GM18870 (cell line): ENCODE measurements at regions not wholly inside any gene's neighbourhood (a gene's known extent, or its start where the extent isn't known, plus 50 kb on each side); places are given as distances from the start of the nearest gene placed in this dataset.

Experiments
- ATAC-seq: cut with Tn5 transposase; IDR thresholded peaks from one replicate; pipeline ENCODE4 v1.9.1; 2021; ENCODE audit warnings: moderate library complexity; ENCODE audit not compliant: unreplicated experiment

DNA sequence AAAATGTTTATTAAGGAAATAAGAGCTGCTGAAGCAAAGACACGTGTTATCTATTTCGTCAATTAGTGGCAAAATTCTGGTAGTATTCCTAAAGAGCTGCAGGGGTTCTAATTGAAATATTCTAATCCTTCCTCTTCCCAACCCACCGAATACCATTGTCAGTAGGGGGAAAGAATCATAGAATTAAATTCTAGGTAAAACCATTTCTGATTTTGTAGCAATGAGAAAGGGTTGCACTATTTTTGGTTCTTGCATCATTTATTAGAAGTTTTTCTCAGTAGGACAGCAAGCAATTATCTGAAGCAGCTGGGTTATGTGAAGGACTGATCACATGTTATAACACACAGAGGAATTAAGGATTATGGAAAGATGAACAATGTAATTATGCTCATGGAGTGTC is 80.3 kb upstream of the SEMA6A start:
- no peak for ATAC-seq

DNA sequence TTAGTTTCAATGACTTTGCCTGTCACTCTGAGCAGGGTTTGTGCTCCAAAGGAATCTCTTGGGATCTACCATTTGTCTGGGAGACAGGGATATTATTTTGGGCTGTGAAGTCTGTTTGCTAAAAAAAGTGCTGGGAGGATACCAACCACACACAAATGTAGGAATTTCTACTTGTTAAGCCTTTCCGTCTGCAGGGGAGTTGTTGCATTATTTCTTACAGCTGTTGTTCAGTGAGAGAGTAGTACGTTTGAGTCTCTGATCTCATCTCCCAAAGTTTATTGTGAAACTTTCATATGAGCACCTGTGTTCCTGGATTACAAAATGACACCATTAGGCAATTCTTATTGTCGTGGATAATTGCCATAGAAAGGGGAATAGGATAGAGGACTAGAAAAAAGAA is 78.3 kb upstream of the SEMA6A start:
- no peak for ATAC-seq

DNA sequence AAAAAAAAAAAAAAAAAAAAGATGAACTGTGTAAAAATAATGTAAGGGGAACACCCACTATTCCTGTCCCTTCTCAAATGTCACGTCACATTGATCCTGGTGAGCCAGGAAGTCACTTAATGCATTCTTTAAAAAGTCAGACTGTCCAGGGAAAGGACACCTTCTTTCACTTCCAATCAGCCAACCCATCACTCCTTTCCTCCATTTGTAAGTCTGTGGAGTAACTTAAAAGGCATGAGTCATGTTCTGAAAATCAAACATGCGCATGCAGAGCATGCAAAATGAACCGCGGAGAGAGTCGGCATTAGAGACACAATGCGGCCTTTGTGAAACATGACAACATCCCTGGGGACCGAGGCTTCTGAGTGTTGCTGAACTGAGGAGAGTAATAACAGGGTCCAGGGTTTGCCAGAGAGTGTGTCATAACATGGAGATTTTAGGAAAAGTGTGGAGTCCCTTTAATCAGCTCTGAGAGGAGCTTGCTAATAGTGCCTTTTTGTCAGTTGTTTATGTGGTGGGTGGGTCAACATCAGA is 77.6 kb upstream of the SEMA6A start:
- peak; percentile 87 for ATAC-seq

DNA sequence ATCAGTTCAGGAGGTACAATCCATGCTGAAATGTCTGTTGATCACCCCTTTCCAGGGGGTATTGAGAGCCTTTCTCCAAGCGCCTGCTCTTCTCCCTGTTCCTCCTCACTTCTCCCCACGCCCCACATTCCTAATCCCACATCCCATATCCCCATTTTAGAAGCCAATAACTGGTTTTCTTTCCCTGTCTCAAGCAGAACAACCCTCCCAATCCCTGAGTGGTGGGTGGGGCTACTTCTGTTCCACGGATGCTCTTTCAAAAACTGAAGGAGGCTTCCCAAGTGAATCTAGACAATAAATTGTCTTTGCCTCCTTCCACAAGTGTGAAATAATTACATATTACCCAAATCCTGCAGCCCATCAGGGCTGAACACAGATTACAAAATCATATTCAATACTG is 77.0 kb upstream of the SEMA6A start:
- no peak for ATAC-seq

DNA sequence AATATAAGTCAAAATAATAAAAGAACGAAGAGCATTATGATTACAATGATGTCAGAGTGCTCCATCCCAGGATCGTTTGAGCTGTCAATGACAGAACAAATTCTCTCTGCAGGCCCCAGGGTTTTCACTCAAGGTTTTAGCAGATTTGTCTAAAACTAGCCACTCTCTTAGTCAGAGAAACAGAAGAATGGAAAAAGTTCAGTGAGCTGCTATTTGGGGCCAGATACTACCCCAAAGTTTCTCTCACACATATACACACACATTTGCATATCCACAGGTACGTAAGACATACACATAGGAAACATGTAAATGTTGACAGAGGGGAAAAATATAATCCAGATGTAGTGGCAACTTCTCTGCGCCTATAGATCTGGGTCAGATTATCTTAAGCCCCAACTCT is 76.3 kb upstream of the SEMA6A start:
- peak; percentile 41 for ATAC-seq

DNA sequence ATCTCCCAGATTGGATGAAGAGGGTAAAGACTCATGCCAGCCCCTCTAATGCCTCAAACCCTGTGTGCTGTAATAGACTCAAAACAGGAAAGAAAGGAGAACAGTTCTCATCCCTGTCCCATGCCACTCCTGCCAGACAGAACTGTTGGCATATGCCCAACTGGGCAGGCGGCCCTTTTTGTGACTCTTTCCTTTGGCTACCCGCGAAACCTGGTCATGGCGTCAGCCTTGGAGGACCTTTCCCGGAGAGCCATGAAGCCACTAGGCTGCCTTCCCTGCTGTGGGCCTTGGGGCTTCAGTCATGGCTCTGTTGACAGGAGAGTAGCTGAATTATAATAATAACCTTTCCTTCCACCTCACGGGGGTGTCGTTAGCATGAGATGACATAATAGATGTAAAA is 75.9 kb upstream of the SEMA6A start:
- ATAC-seq = no peak

DNA sequence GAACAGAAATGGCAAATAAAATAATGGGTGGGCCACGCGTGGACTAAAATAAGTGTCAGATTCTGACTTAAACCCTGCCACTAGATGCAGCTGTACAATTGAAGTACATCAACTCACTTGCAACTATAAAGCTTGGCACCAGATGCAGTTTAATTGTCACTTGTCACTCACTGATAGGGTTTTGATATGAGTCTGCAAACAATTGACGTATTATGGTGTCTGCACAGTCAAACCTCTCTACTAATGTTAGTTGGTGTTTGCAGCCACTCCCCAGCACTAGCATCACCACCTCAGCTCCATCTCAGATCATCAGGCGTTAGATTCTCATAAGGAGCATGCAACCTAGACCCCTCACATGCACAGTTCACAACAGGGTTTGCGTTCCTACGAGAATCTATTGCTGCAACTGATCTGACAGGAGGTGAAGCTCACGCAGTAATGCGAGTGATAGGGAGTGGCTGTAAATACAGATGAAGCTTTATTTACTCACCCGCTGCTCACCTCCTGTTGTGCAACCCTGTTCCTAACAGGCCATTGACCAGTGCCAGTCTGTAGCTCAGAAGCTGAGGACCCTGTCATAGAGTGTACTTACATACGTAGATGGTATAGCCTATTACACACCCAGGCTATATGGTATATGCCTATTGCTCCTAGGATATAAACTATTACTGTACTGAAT is 72.1 kb upstream of the SEMA6A start:
- ATAC-seq = no peak

DNA sequence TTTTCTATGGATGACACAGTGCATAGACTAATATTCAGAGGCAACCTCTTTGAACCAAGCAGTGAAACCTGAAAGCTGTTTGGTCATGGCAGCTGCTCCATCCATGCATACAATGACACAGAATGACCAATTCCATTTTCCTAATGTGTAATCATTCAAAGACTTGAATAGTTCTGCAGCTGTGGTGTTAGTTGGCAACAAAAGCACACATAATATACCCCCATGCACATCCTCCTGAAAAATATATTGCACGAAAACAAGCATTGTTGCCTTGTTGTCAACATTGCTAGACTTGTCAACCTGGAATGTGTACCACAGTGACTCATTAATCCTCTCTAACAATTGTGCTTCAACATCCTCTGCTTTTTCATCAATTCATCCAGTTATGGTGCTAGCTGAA is 71.0 kb upstream of the SEMA6A start:
- no peak for ATAC-seq

DNA sequence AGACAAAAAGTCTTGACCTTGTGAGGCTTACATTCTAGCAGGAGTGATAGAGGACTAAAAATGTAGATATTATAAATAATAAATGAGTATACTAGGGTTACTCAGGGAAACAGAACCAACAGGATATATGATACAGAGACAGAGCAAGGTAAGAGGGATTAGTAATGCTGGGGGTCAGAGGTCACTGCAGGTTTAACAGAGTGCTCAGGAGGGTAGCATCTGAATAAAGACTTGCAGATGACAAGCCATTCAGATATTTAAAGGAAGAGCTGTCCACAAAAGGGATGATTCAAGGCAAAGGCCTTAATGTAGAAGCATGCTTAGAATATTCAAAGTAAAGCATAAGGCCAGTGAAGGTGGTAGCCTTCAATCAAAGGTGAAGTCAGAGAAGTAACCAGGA is 65.6 kb upstream of the SEMA6A start:
- no peak for ATAC-seq

DNA sequence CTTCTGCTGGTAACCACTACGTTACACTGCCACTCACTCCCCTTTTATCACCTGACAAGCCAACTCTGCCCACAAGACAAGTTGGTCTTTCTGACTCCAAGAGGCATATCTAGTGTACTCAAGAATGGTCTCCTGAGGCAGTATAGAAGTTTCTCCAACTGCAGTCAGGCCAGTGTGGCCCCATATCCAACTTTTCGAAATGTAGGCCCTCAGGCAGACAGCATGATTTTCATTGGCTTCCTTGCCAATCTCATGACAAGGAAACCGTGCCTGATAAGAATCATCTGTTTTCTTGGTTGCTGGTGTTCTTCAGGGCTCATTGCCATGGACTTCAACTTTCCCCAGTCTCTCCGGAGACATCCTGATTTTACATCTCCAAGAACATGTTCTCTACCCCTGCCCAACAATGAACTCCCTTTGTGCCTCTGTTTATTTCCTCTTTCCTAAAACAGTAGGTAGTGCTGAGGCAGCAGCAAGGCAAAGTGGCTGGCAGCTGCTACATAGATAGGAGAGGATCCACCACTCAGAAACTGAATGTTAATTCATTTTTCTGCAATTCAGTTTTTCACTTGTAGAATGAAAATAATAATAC is 62.6 kb upstream of the SEMA6A start:
- no peak for ATAC-seq

DNA sequence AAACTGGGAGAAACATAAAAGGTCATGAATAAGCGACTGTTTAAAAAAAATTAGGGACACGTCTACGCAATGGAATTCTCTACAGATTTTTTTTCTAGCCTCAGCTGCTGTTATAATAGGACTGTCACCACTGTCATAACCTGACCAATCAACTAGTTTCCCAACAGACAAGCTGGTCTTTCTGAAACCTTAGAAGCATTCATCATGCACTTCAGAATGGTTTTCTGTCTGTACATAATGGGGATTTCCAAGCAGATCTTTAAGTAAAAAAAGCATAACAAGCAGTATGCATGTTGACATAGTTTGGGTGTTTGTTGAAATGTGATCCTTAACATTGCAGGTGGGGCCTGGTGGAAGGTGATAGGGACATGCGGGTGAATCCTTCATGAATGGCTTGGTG is 58.3 kb upstream of the SEMA6A start:
- ATAC-seq = peak; percentile 63

DNA sequence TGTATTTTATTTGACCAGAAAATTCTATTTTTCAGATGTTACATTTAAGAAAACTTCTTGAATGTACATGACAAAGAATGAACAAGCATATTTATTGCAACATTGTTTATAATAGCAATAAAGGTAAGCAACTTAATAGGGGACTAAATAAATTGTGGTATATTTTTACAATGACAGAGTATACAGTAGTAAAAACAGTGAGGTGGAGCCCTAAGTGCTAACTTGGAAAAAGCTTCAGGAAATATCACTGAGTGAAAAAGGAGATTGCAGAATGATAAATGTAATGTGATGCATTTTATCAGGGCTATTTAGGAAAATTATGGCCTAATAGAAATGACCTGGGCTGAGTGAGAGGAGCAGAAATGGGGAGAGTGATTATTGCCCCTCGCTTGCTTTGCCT is 56.5 kb upstream of the SEMA6A start:
- no peak for ATAC-seq

DNA sequence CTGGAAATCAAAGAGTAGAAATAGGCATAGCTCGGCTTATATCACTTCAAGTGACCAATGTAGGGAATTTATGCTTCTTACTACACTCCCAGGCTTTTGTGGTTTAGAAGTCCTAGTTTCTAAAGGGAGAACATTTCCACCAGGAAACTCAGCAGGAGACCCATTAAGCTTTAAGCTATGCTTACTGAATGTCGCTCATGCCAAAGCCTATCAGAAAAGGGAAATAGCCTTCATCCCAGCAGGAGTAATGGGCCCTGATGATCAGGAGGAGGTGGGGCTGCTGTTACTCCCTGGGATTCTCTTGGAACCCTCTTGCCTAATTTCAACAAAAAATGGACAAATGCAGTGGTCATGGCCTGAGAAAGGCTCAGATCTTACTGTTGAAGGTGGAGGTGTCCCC is 54.5 kb upstream of the SEMA6A start:
- ATAC-seq = no peak

DNA sequence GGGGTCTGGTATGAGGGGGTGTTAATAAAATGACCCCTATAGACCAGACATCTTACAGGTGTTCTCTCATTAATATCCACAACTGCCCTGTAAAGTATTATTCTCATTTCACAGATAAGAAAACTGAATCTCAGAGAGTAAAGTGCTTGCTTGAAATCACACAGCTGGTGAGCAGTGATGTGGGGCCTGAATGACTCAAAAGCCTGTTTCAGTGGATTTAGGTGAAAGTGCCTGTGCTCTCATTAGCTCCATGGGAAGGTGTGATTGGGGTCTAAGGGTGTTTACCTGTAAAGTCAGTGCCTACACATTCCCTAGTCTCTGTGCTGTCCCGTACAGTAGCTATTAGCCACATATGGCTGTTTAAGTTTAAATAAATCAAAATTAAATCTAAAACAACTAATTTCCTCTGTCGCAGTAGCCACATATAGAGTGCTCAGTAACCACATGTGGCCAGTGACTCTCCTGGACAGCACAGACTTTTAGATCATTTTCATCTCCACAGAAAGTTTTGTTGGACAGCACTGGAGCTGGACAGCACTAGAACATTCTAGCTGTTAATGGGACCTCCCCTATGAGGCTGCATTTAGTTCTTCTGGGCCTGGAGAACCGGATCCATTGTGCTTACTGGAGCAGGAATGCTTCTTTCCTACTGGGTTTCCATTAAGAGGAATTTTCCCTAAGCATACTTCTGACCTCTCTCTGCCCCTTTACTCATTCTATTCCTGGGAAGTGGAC is 52.5 kb upstream of the SEMA6A start:
- peak; percentile 93 for ATAC-seq

DNA sequence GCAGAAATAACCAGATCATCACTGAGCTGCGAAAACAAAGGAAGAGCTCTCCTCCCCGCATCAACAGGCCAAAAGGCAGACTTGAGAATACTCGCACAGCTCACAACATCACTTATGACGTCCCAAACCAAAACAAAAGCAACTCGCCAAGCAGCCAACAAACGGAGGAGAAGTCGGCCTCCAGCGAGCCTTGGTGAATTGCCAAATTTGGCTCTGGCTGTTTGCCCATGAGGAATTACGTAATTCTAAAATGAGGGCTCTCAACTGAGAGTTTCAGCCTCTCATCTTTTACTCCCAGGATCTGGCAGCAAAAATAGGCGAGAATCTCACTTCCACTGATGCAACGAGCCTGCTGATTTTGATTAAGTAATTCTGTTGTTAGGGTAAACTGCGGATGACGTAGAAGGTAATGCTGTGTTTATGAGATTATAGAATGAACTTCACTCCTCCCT is 51.7 kb upstream of the SEMA6A start:
- ATAC-seq = no peak
